ENCODE measurements at regions not wholly inside any gene's neighbourhood (a gene's known extent, or its start where the extent isn't known, plus 50 kb on each side); places are given as distances from the start of the nearest gene placed in this dataset.

- H3K9me3 Mint-ChIP-seq = peaks cover 15% of the 10 kb centered on the region
- ATAC-seq (no peak), DNase-seq (no peak)
- H3K36me3 Mint-ChIP-seq (ENCODE audit: low read depth) = no peaks in the 10 kb centered on the region
- no peaks in the 10 kb centered on the region for H3K4me1 Mint-ChIP-seq
- no peaks in the 10 kb centered on the region for H3K27me3 Mint-ChIP-seq
- no peak overlapping the region for H3K4me3 Mint-ChIP-seq
- no peak overlapping the region for H3K27ac Mint-ChIP-seq
These were observed 1041.2 kb upstream of the CDH2 start for GRCh38 chr18:29218091-29218490.

- Mint-ChIP-seq H3K9me3 (peaks cover 15% of the 10 kb centered on the region), H3K4me3 (no peak overlapping the region), H3K36me3 (ENCODE audit: low read depth) (no peaks in the 10 kb centered on the region), H3K4me1 (no peaks in the 10 kb centered on the region), H3K27me3 (no peaks in the 10 kb centered on the region), H3K27ac (no peak overlapping the region)
- ATAC-seq = no peak
- DNase-seq = no peak
These were observed 1040.4 kb upstream of the CDH2 start for GRCh38 chr18:29217124-29217915.

GRCh38 chr18:29198834-29199233 lies 1021.9 kb upstream of the CDH2 start:
- Mint-ChIP-seq H3K27ac (no peak overlapping the region), H3K4me1 (no peaks in the 10 kb centered on the region), H3K4me3 (no peak overlapping the region), H3K9me3 (peaks cover 7% of the 10 kb centered on the region), H3K27me3 (no peaks in the 10 kb centered on the region), H3K36me3 (ENCODE audit: low read depth) (no peaks in the 10 kb centered on the region)
- no peak for DNase-seq
- ATAC-seq = no peak

- ATAC-seq (no peak), DNase-seq (no peak)
- Mint-ChIP-seq H3K27me3 (no peaks in the 10 kb centered on the region), H3K4me3 (no peak overlapping the region), H3K27ac (no peak overlapping the region), H3K9me3 (peaks cover 7% of the 10 kb centered on the region), H3K36me3 (ENCODE audit: low read depth) (no peaks in the 10 kb centered on the region), H3K4me1 (no peaks in the 10 kb centered on the region)
These were observed 1019.4 kb upstream of the CDH2 start for GRCh38 chr18:29196307-29196706.

- Mint-ChIP-seq H3K27ac (no peak overlapping the region), H3K4me3 (no peak overlapping the region), H3K27me3 (no peaks in the 10 kb centered on the region), H3K36me3 (ENCODE audit: low read depth) (no peaks in the 10 kb centered on the region), H3K9me3 (peaks cover 14% of the 10 kb centered on the region), H3K4me1 (no peaks in the 10 kb centered on the region)
- DNase-seq = no peak
- ATAC-seq = no peak
These were observed 1014.3 kb upstream of the CDH2 start for GRCh38 chr18:29191263-29191662.

GRCh38 chr18:29188760-29189159 lies 1011.8 kb upstream of the CDH2 start:
- no peak for DNase-seq
- H3K27me3 Mint-ChIP-seq = no peaks in the 10 kb centered on the region
- peaks cover 14% of the 10 kb centered on the region for H3K9me3 Mint-ChIP-seq
- H3K4me3 Mint-ChIP-seq = no peak overlapping the region
- H3K4me1 Mint-ChIP-seq = no peaks in the 10 kb centered on the region
- no peak overlapping the region for H3K27ac Mint-ChIP-seq
- no peak for ATAC-seq
- H3K36me3 Mint-ChIP-seq (ENCODE audit: low read depth) = no peaks in the 10 kb centered on the region

- no peak overlapping the region for H3K4me3 Mint-ChIP-seq
- no peak for ATAC-seq
- DNase-seq = no peak
- H3K9me3 Mint-ChIP-seq = peaks cover 14% of the 10 kb centered on the region
- H3K27ac Mint-ChIP-seq = no peak overlapping the region
- H3K36me3 Mint-ChIP-seq (ENCODE audit: low read depth) = no peaks in the 10 kb centered on the region
- no peaks in the 10 kb centered on the region for H3K4me1 Mint-ChIP-seq
- H3K27me3 Mint-ChIP-seq = no peaks in the 10 kb centered on the region
These were observed 1008.9 kb upstream of the CDH2 start for GRCh38 chr18:29185801-29186200.

- ATAC-seq = no peak
- Mint-ChIP-seq H3K4me3 (no peak overlapping the region), H3K27ac (no peak overlapping the region), H3K9me3 (peaks cover 11% of the 10 kb centered on the region), H3K36me3 (ENCODE audit: low read depth) (no peaks in the 10 kb centered on the region), H3K27me3 (no peaks in the 10 kb centered on the region), H3K4me1 (no peaks in the 10 kb centered on the region)
- no peak for DNase-seq
These were observed 1007.7 kb upstream of the CDH2 start for GRCh38 chr18:29184654-29185053.

GRCh38 chr18:29181151-29181901 lies 1004.4 kb upstream of the CDH2 start:
- ATAC-seq = no peak
- no peaks in the 10 kb centered on the region for H3K27me3 Mint-ChIP-seq
- H3K36me3 Mint-ChIP-seq (ENCODE audit: low read depth) = no peaks in the 10 kb centered on the region
- H3K4me1 Mint-ChIP-seq = no peaks in the 10 kb centered on the region
- no peak overlapping the region for H3K27ac Mint-ChIP-seq
- no peak for DNase-seq
- H3K4me3 Mint-ChIP-seq = no peak overlapping the region
- H3K9me3 Mint-ChIP-seq = peaks cover 3% of the 10 kb centered on the region

- no peaks in the 10 kb centered on the region for H3K27me3 Mint-ChIP-seq
- ATAC-seq (no peak), DNase-seq (no peak)
- no peaks in the 10 kb centered on the region for H3K4me1 Mint-ChIP-seq
- H3K27ac Mint-ChIP-seq = no peak overlapping the region
- H3K9me3 Mint-ChIP-seq = peaks cover 9% of the 10 kb centered on the region
- no peaks in the 10 kb centered on the region for H3K36me3 Mint-ChIP-seq (ENCODE audit: low read depth)
- H3K4me3 Mint-ChIP-seq = no peak overlapping the region
These were observed 999.8 kb upstream of the CDH2 start for GRCh38 chr18:29176681-29177080.

- Mint-ChIP-seq H3K27me3 (no peaks in the 10 kb centered on the region), H3K4me1 (no peaks in the 10 kb centered on the region), H3K4me3 (no peak overlapping the region), H3K9me3 (peaks cover 7% of the 10 kb centered on the region), H3K36me3 (ENCODE audit: low read depth) (no peaks in the 10 kb centered on the region), H3K27ac (no peak overlapping the region)
- ATAC-seq (no peak), DNase-seq (no peak)
These were observed 998.0 kb upstream of the CDH2 start for GRCh38 chr18:29174891-29175290.

GRCh38 chr18:29172756-29173067 lies 995.8 kb upstream of the CDH2 start:
- Mint-ChIP-seq H3K27ac (no peak overlapping the region), H3K4me3 (no peak overlapping the region), H3K27me3 (no peaks in the 10 kb centered on the region), H3K9me3 (peaks cover 18% of the 10 kb centered on the region), H3K4me1 (no peaks in the 10 kb centered on the region), H3K36me3 (ENCODE audit: low read depth) (no peaks in the 10 kb centered on the region)
- DNase-seq (no peak), ATAC-seq (no peak)

- H3K4me3 Mint-ChIP-seq = no peak overlapping the region
- H3K4me1 Mint-ChIP-seq = no peaks in the 10 kb centered on the region
- peaks cover 18% of the 10 kb centered on the region for H3K9me3 Mint-ChIP-seq
- no peaks in the 10 kb centered on the region for H3K36me3 Mint-ChIP-seq (ENCODE audit: low read depth)
- no peak for ATAC-seq
- H3K27ac Mint-ChIP-seq = no peak overlapping the region
- no peaks in the 10 kb centered on the region for H3K27me3 Mint-ChIP-seq
- DNase-seq = no peak
These were observed 995.2 kb upstream of the CDH2 start for GRCh38 chr18:29171892-29172755.

GRCh38 chr18:29169599-29169998 lies 992.7 kb upstream of the CDH2 start:
- Mint-ChIP-seq H3K9me3 (peaks cover 18% of the 10 kb centered on the region), H3K27me3 (no peaks in the 10 kb centered on the region), H3K4me1 (no peaks in the 10 kb centered on the region), H3K36me3 (ENCODE audit: low read depth) (no peaks in the 10 kb centered on the region), H3K27ac (no peak overlapping the region), H3K4me3 (no peak overlapping the region)
- ATAC-seq = no peak
- DNase-seq = no peak
